ENCODE measurements at regions not wholly inside any gene's neighbourhood (a gene's known extent, or its start where the extent isn't known, plus 50 kb on each side); places are given as distances from the start of the nearest gene placed in this dataset.

DNA sequence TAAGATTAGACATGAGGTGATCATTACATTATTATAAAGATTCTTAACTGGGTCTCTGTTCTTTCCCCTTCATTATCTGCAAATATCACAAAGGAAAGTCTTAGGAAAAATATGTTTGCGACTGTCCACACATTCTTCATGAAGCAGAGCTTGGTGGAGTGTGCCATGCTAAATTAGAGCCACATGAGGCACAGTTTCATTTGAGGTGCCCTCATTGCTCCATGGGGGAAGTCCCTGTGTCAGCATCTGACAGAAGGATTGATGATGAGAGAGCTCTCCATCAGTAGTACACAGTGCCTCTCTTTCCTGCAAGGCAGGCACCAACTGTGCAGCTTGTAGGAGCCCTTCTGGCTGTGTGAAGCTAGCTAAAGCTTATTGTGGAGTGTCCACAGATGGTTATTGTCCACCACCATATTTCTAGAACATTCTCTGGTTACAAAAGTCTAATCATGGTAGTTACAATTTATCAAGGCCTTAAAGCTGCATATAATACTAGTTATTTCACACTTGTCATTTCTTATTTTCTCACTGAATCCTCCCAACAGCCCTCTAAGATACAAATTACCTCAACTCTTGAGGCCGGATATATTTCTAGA lies 63.9 kb downstream of the C9orf152 start:
- H3K4me1 ChIP-seq (ENCODE audit: insufficient read depth, low read length) = peaks cover 26% of the 10 kb centered on the region
- BruUV-seq (replicated peaks) = no TSS peak
- ATAC-seq (no peak), DNase-seq (no peak)
- no peak overlapping the region for H3K9ac ChIP-seq (ENCODE audit: low read length)
- H3K79me2 ChIP-seq (ENCODE audit: low read length) = peaks cover 97% of the 10 kb centered on the region
- H3F3A ChIP-seq (ENCODE audit: low read length, unreplicated experiment) = no peaks in the 10 kb centered on the region
- H3K4me3 ChIP-seq (ENCODE audit: low read length) = no peak overlapping the region
- no peaks in the 10 kb centered on the region for H3K27me3 ChIP-seq (ENCODE audit: low read length)
- no peaks in the 10 kb centered on the region for H3K9me2 ChIP-seq (replicated peaks; ENCODE audit: low read length)
- H3K9me3 ChIP-seq (ENCODE audit: low read length) = no peaks in the 10 kb centered on the region
- ChIA-PET POLR2A (ENCODE audit: unreplicated experiment) (no interaction called here), CTCF (no interaction called here)
- H2AFZ ChIP-seq (ENCODE audit: low read length) = no peak overlapping the region
- H3K36me3 ChIP-seq (ENCODE audit: low read depth, low read length) = no peaks in the 10 kb centered on the region
- H3K27ac ChIP-seq (ENCODE audit: low read length) = no peak overlapping the region
- no peak overlapping the region for H3K4me2 ChIP-seq (ENCODE audit: low read length)
- TF ChIP-seq EZH2phosphoT487 (IDR thresholded peaks at IDR 0.05; ENCODE audit: borderline replicate concordance, low read length) = no peak
- no peak for TF ChIP-seq CTCF (conservative IDR thresholded peaks at IDR 0.05; ENCODE audit: low read depth, low read length)
- TF ChIP-seq EZH2 (IDR thresholded peaks at IDR 0.05; ENCODE audit: low read length, unreplicated experiment) = no peak
- intact Hi-C loops (cut with micrococcal nuclease) = loop anchor here (5.0 to 10.0 kb wide), 2 partner anchors 77 to 159 kb away; no protein-coding TSS in a partner anchor
- H4K20me1 ChIP-seq (ENCODE audit: low read length) = peaks cover 45% of the 10 kb centered on the region; the same call in 1 of the 2 replicates

- H3F3A ChIP-seq (ENCODE audit: low read length, unreplicated experiment) = no peaks in the 10 kb centered on the region
- H3K4me3 ChIP-seq (ENCODE audit: low read length) = no peak overlapping the region
- no peaks in the 10 kb centered on the region for H3K36me3 ChIP-seq (ENCODE audit: low read depth, low read length)
- H3K4me2 ChIP-seq (ENCODE audit: low read length) = no peak overlapping the region
- ATAC-seq (no peak), DNase-seq (no peak)
- H3K9me2 ChIP-seq (replicated peaks; ENCODE audit: low read length) = no peaks in the 10 kb centered on the region
- H2AFZ ChIP-seq (ENCODE audit: low read length) = no peak overlapping the region
- ChIA-PET POLR2A (ENCODE audit: unreplicated experiment) (no interaction called here), CTCF (no interaction called here)
- no peak overlapping the region for H3K27ac ChIP-seq (ENCODE audit: low read length)
- no peak overlapping the region for H3K9ac ChIP-seq (ENCODE audit: low read length)
- H3K4me1 ChIP-seq (ENCODE audit: insufficient read depth, low read length) = peaks cover 12% of the 10 kb centered on the region
- peaks cover 93% of the 10 kb centered on the region for H3K79me2 ChIP-seq (ENCODE audit: low read length)
- peaks cover 39% of the 10 kb centered on the region; the same call in 1 of the 2 replicates for H4K20me1 ChIP-seq (ENCODE audit: low read length)
- BruUV-seq (replicated peaks) = no TSS peak
- TF ChIP-seq CTCF (conservative IDR thresholded peaks at IDR 0.05; ENCODE audit: low read depth, low read length) (no peak), EZH2 (IDR thresholded peaks at IDR 0.05; ENCODE audit: low read length, unreplicated experiment) (no peak), EZH2phosphoT487 (IDR thresholded peaks at IDR 0.05; ENCODE audit: borderline replicate concordance, low read length) (no peak)
- no peaks in the 10 kb centered on the region for H3K27me3 ChIP-seq (ENCODE audit: low read length)
- H3K9me3 ChIP-seq (ENCODE audit: low read length) = no peaks in the 10 kb centered on the region
- intact Hi-C loops (cut with micrococcal nuclease) = loop anchor here (10.0 kb wide), 1 partner anchor 162 kb away; no protein-coding TSS in a partner anchor
These were observed 61.6 kb downstream of the C9orf152 start for GRCh38 chr9:110146373-110146772.

DNA sequence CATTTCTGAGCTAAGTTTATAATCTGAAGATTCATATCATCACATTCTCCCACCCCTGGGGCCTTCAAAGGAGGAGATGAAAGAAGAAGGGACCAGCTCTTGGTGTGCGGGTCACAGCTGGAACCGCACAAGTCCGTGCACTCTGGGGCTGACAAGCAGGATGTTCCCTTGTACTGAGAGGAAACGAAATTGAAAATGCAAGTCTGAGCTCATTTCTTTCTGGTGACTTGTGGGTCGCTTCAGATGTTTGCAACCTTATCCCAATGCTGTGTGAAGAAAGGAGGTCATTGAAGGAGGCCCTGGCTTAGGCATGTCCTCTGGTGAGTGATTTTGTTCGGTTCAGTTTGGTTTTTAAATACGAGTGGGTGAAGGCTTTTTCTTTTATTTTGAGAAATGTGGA lies 59.6 kb downstream of the C9orf152 start:
- DNase-seq (no peak), ATAC-seq (no peak)
- CTCF ChIA-PET = no interaction called here

More for the DNA sequence above, 59.6 kb downstream of the C9orf152 start:
- intact Hi-C loops (cut with micrococcal nuclease) = loop anchor here (10.0 kb wide), 1 partner anchor 164 kb away; no protein-coding TSS in a partner anchor
- Histone ChIP-seq H3F3A (ENCODE audit: low read length, unreplicated experiment) (no peaks in the 10 kb centered on the region), H3K9me3 (ENCODE audit: low read length) (no peaks in the 10 kb centered on the region), H3K27ac (ENCODE audit: low read length) (no peak overlapping the region), H3K9me2 (replicated peaks; ENCODE audit: low read length) (no peaks in the 10 kb centered on the region), H3K79me2 (ENCODE audit: low read length) (peaks cover 85% of the 10 kb centered on the region), H3K4me3 (ENCODE audit: low read length) (no peak overlapping the region), H2AFZ (ENCODE audit: low read length) (no peak overlapping the region), H4K20me1 (ENCODE audit: low read length) (peaks cover 35% of the 10 kb centered on the region; the same call in 1 of the 2 replicates), H3K4me2 (ENCODE audit: low read length) (no peak overlapping the region), H3K27me3 (ENCODE audit: low read length) (no peaks in the 10 kb centered on the region), H3K36me3 (ENCODE audit: low read depth, low read length) (no peaks in the 10 kb centered on the region), H3K9ac (ENCODE audit: low read length) (no peak overlapping the region), H3K4me1 (ENCODE audit: insufficient read depth, low read length) (0 out of 2 replicates have a peak, but pooled peaks cover 3% of the 10 kb centered on the region)
- TF ChIP-seq EZH2phosphoT487 (IDR thresholded peaks at IDR 0.05; ENCODE audit: borderline replicate concordance, low read length) (no peak), EZH2 (IDR thresholded peaks at IDR 0.05; ENCODE audit: low read length, unreplicated experiment) (no peak), CTCF (conservative IDR thresholded peaks at IDR 0.05; ENCODE audit: low read depth, low read length) (no peak)
- BruUV-seq (replicated peaks) = no TSS peak
- POLR2A ChIA-PET (ENCODE audit: unreplicated experiment) = no interaction called here

Measured in PC-3 (cell line).